Skin of body (tissue), 1 donor: ENCODE measurements at regions not wholly inside any gene's neighbourhood (a gene's known extent, or its start where the extent isn't known, plus 50 kb on each side); places are given as distances from the start of the nearest gene placed in this dataset.

Experiments used
- DNase-seq: peaks from one replicate; lab custom pipeline; 2025; lab: John Stamatoyannopoulos, UW

- DNase-seq = peak; percentile 93
Observed at GRCh38 chr14:26765768-26766520, 168.1 kb upstream of the NOVA1 start.

GRCh38 chr14:26766726-26767125, 168.9 kb upstream of the NOVA1 start:
- DNase-seq = peak; percentile 53

GRCh38 chr14:26773906-26774593, 176.2 kb upstream of the NOVA1 start:
- no peak for DNase-seq

GRCh38 chr14:26775765-26776563, 178.1 kb upstream of the NOVA1 start:
- peak; percentile 73 for DNase-seq

- DNase-seq = no peak
Observed at GRCh38 chr14:26791117-26791806, 193.4 kb upstream of the NOVA1 start.

- no peak for DNase-seq
Observed at GRCh38 chr14:26794731-26795130, 196.9 kb upstream of the NOVA1 start.

GRCh38 chr14:26808407-26808806, 210.6 kb upstream of the NOVA1 start:
- DNase-seq = no peak

- DNase-seq = no peak
Observed at GRCh38 chr14:26810631-26811030, 212.8 kb upstream of the NOVA1 start.

GRCh38 chr14:26811756-26812305, 214.0 kb upstream of the NOVA1 start:
- no peak for DNase-seq

GRCh38 chr14:26820138-26820537, 222.3 kb upstream of the NOVA1 start:
- DNase-seq = no peak

- DNase-seq = no peak
Observed at GRCh38 chr14:26820572-26820971, 222.7 kb upstream of the NOVA1 start.

- DNase-seq = no peak
Observed at GRCh38 chr14:26828741-26829140, 230.9 kb upstream of the NOVA1 start.

- no peak for DNase-seq
Observed at GRCh38 chr14:26833621-26834176, 235.9 kb upstream of the NOVA1 start.

GRCh38 chr14:26835979-26836570, 238.2 kb upstream of the NOVA1 start:
- no peak for DNase-seq

- no peak for DNase-seq
Observed at GRCh38 chr14:26839481-26839880, 241.6 kb upstream of the NOVA1 start.

GRCh38 chr14:26841326-26841725, 243.5 kb upstream of the NOVA1 start:
- no peak for DNase-seq

- peak; percentile 99 for DNase-seq
Observed at GRCh38 chr14:26841920-26842741, 244.3 kb upstream of the NOVA1 start.

GRCh38 chr14:26845151-26845818, 247.5 kb upstream of the NOVA1 start:
- no peak for DNase-seq

GRCh38 chr14:26846388-26846787, 248.6 kb upstream of the NOVA1 start:
- no peak for DNase-seq
